ENCODE measurements at regions not wholly inside any gene's neighbourhood (a gene's known extent, or its start where the extent isn't known, plus 50 kb on each side); places are given as distances from the start of the nearest gene placed in this dataset.

DNA sequence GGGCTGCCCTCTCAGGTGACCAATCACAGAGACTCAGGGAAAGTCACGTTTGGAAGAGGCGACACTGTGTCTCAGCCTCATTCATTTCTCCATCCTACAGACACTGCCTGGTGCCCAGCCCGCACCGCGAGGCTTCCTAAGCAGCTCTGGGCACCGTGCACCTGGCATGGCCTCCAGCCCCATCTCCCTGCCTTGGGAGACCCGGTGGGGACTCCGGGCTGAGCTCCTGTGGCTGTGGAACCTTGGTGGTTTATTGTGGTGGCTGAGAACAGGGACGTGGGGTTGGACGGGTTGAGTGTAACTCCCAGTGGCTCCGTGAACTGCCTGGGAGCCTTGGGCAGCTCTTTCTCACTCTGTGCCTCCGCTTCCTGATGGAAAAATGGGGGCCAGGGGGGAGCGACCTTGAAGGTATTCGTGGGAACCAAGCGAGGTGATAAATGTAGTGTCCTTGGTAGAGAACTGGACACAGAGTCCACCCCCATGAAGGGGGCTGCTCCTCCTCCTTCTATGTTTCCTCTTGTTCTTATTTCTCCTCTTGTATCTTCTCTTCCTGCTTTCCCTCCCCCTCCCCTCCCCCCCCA is 215.4 kb downstream of the SEC14L1 start:
- no peaks in the 10 kb centered on the region for H3K4me1 ChIP-seq (ENCODE audit: control insufficient read depth, insufficient read depth, low read length)
- H3K27me3 ChIP-seq (ENCODE audit: control insufficient read depth, insufficient read depth, low read length, poor library complexity, severe bottlenecking): no peaks in the 10 kb centered on the region
- 95% methylated on average over 15 of the region's 15 CpGs for WGBS, 2 experiments
- H3K9me3 ChIP-seq (ENCODE audit: control insufficient read depth, low read length): no peaks in the 10 kb centered on the region
- no peaks in the 10 kb centered on the region for H3K36me3 ChIP-seq (ENCODE audit: control insufficient read depth, insufficient read depth, low read length)
- no peak overlapping the region for H3K27ac ChIP-seq (ENCODE audit: insufficient read depth, low read depth, low read length, poor library complexity, severe bottlenecking)
- no peak overlapping the region for H3K4me3 ChIP-seq (ENCODE audit: insufficient read depth, low read depth, low read length)

DNA sequence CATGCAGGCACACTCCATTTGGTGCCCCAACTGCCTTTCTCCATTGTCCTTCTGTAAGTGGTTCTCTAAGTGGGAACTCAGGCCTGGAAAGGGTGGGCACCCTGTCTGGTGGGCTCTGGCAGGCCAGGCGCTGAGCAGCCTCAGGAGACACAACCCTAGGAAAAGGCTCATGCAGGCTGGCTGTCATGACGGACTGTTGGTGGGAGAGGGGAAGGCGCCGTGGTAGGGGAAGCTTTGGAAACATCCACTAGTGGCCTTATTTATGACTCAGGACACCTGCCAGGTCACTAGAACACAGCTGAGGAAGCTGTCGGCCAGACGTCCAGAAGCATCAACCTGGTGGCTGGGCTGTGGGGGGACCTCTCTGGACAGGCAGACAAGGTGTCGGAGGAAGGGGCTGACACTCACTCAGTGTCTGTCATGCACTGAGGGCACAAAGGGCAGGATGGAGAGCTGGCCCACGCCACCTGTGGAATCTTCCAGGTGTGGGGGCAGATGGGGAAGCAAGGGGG is 216.0 kb downstream of the SEC14L1 start:
- H3K27ac ChIP-seq (ENCODE audit: insufficient read depth, low read depth, low read length, poor library complexity, severe bottlenecking): no peak overlapping the region
- H3K27me3 ChIP-seq (ENCODE audit: control insufficient read depth, insufficient read depth, low read length, poor library complexity, severe bottlenecking): no peaks in the 10 kb centered on the region
- H3K4me1 ChIP-seq (ENCODE audit: control insufficient read depth, insufficient read depth, low read length): no peaks in the 10 kb centered on the region
- H3K9me3 ChIP-seq (ENCODE audit: control insufficient read depth, low read length): no peaks in the 10 kb centered on the region
- no peak overlapping the region for H3K4me3 ChIP-seq (ENCODE audit: insufficient read depth, low read depth, low read length)
- no peaks in the 10 kb centered on the region for H3K36me3 ChIP-seq (ENCODE audit: control insufficient read depth, insufficient read depth, low read length)
- 96% methylated on average over 8 of the region's 8 CpGs for WGBS, 2 experiments

DNA sequence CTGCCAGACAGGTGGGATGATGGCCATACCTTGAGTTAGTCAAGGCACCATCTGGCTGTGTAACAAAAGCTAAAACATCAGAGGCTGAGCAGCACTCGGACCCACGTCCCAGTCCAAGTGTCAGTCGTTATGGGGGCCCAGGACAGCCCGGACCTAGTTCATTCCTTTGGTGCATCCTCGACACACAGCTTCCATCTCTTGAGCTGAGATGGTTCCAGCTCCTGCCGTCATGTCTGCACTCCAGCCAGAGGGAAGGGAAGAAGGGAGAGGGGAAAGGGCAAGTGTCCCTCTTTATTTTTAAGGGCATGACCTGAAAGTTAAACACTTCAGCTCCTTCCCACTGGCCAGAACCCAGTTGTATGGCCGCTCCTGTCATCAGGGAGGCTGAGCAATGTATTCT is 218.0 kb downstream of the SEC14L1 start:
- Histone ChIP-seq H3K4me1 (ENCODE audit: control insufficient read depth, insufficient read depth, low read length) (no peaks in the 10 kb centered on the region), H3K27ac (ENCODE audit: insufficient read depth, low read depth, low read length, poor library complexity, severe bottlenecking) (no peak overlapping the region), H3K9me3 (ENCODE audit: control insufficient read depth, low read length) (no peaks in the 10 kb centered on the region), H3K36me3 (ENCODE audit: control insufficient read depth, insufficient read depth, low read length) (no peaks in the 10 kb centered on the region), H3K27me3 (ENCODE audit: control insufficient read depth, insufficient read depth, low read length, poor library complexity, severe bottlenecking) (no peaks in the 10 kb centered on the region), H3K4me3 (ENCODE audit: insufficient read depth, low read depth, low read length) (no peak overlapping the region)
- 91 to 95% methylated on average over 7 of the region's 7 CpGs for WGBS, 2 experiments

DNA sequence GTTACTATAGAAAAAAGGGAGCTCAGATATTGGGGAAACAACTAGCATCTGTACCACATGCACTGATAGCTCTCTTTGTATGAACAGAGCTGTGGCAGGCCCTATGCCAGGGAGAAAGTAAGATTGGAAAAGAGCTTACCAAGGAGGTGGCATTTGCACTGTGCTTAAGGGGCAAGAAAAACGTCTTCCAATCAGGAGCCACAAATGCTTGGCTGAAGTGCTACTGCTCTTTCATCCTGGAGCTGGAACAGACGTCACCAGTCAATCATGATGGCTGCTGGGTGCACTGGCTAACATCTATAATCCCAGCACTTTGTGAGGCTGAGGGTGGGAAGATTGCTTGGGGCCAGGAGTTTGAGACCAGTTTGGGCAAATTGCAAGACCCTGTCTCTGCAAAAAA is 218.5 kb downstream of the SEC14L1 start:
- H3K4me3 ChIP-seq (ENCODE audit: insufficient read depth, low read depth, low read length): no peak overlapping the region
- no peaks in the 10 kb centered on the region for H3K9me3 ChIP-seq (ENCODE audit: control insufficient read depth, low read length)
- no peaks in the 10 kb centered on the region for H3K27me3 ChIP-seq (ENCODE audit: control insufficient read depth, insufficient read depth, low read length, poor library complexity, severe bottlenecking)
- H3K4me1 ChIP-seq (ENCODE audit: control insufficient read depth, insufficient read depth, low read length): no peaks in the 10 kb centered on the region
- no peaks in the 10 kb centered on the region for H3K36me3 ChIP-seq (ENCODE audit: control insufficient read depth, insufficient read depth, low read length)
- WGBS, 2 experiments: 79 to 81% methylated on average over 2 of the region's 2 CpGs
- no peak overlapping the region for H3K27ac ChIP-seq (ENCODE audit: insufficient read depth, low read depth, low read length, poor library complexity, severe bottlenecking)

DNA sequence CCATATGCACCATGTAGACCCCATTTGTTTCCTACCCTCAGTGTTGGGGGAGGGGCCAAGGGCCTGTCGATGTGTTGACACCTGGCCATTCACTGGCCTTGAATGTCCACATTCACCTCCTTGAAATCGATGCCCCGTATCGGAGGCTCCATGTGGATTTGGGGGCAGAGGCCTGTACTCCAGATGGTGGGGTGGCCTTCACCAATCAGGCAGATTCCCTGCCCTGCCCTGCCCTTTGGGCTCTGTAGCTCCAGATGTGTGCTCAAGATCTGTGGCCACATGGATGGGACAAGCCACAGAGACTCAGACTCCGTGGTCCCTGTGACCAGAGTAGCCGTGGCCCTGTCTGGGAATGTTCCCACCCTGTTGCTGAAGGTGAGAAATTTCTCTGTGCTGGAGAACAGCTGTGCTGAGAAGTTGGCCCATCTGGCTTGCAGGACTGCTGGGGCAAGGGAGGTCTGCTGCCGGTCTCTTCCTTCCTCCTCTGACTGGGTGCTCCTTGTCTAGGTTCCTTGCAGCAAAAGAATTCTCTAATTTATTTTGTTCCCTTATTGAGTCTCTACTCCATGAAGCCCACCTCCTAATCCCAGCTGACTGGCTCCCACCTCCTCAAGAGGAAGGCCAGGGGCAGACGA is 221.3 kb downstream of the SEC14L1 start:
- peaks cover 16% of the 10 kb centered on the region for H3K4me1 ChIP-seq (ENCODE audit: control insufficient read depth, insufficient read depth, low read length)
- no peaks in the 10 kb centered on the region for H3K27me3 ChIP-seq (ENCODE audit: control insufficient read depth, insufficient read depth, low read length, poor library complexity, severe bottlenecking)
- no peak overlapping the region for H3K27ac ChIP-seq (ENCODE audit: insufficient read depth, low read depth, low read length, poor library complexity, severe bottlenecking)
- H3K36me3 ChIP-seq (ENCODE audit: control insufficient read depth, insufficient read depth, low read length): no peaks in the 10 kb centered on the region
- WGBS, 2 experiments: 93 to 96% methylated on average over 8 of the region's 8 CpGs
- no peaks in the 10 kb centered on the region for H3K9me3 ChIP-seq (ENCODE audit: control insufficient read depth, low read length)
- no peak overlapping the region for H3K4me3 ChIP-seq (ENCODE audit: insufficient read depth, low read depth, low read length)

DNA sequence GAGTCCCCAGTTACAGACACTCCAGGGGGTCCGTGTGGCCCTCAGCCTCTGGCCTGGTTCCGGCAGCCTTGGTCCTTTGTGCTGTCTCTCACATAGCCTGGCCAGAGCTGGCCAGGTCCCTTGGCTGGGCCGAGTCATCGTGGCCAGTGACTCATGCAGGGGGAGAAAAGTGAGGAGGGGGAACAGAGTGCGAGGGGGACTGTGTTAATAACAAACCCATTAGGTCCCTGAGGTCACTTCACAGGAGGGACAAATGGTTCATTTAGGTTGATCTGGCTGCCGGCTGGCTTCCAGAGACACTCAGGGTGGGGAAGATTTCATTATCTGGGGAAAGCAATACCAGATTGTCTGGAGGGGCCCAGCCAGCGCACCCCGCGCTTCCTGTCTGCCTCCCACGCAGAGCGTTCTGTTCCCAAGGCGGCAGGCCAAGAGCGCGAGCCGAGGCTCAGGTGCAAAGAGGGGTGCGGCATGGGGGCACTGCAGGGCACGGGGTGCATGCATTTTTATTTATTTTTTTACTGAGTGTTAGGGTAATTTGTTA is 223.1 kb downstream of the SEC14L1 start:
- WGBS, 2 experiments: 88 to 90% methylated on average over 17 of the region's 17 CpGs
- Histone ChIP-seq H3K4me1 (ENCODE audit: control insufficient read depth, insufficient read depth, low read length) (peaks cover 18% of the 10 kb centered on the region), H3K36me3 (ENCODE audit: control insufficient read depth, insufficient read depth, low read length) (no peaks in the 10 kb centered on the region), H3K9me3 (ENCODE audit: control insufficient read depth, low read length) (no peaks in the 10 kb centered on the region), H3K27me3 (ENCODE audit: control insufficient read depth, insufficient read depth, low read length, poor library complexity, severe bottlenecking) (no peaks in the 10 kb centered on the region), H3K27ac (ENCODE audit: insufficient read depth, low read depth, low read length, poor library complexity, severe bottlenecking) (no peak overlapping the region), H3K4me3 (ENCODE audit: insufficient read depth, low read depth, low read length) (no peak overlapping the region)

DNA sequence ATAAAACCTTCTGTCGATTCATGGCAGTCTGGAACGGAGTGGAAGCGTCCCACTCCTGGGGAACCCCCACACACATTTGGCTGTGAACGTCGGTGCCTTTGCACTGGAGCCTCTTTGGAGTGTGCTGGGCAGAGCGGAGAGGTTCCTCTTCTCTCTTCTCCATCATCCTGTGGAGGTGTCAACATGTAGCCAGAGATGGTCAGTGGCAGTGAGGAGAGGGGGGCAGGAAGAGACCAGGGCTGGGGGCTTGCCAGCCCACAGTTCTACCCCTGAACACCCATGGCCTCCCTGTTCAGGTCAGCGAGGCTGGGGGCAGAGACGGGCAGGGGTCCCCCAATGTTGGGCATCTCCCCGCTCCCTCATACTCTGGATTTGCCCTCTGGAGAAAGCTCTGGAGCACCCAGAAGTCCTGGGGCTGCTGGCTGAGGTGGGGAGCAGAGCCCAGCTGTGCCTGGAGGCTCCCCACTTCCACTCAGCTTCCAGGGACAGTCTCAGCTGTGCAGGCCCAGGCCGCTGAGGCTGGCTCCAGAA is 223.7 kb downstream of the SEC14L1 start:
- H3K36me3 ChIP-seq (ENCODE audit: control insufficient read depth, insufficient read depth, low read length): no peaks in the 10 kb centered on the region
- no peaks in the 10 kb centered on the region for H3K9me3 ChIP-seq (ENCODE audit: control insufficient read depth, low read length)
- H3K27ac ChIP-seq (ENCODE audit: insufficient read depth, low read depth, low read length, poor library complexity, severe bottlenecking): no peak overlapping the region
- peaks cover 18% of the 10 kb centered on the region for H3K4me1 ChIP-seq (ENCODE audit: control insufficient read depth, insufficient read depth, low read length)
- 95 to 96% methylated on average over 10 of the region's 10 CpGs for WGBS, 2 experiments
- no peak overlapping the region for H3K4me3 ChIP-seq (ENCODE audit: insufficient read depth, low read depth, low read length)
- no peaks in the 10 kb centered on the region for H3K27me3 ChIP-seq (ENCODE audit: control insufficient read depth, insufficient read depth, low read length, poor library complexity, severe bottlenecking)

DNA sequence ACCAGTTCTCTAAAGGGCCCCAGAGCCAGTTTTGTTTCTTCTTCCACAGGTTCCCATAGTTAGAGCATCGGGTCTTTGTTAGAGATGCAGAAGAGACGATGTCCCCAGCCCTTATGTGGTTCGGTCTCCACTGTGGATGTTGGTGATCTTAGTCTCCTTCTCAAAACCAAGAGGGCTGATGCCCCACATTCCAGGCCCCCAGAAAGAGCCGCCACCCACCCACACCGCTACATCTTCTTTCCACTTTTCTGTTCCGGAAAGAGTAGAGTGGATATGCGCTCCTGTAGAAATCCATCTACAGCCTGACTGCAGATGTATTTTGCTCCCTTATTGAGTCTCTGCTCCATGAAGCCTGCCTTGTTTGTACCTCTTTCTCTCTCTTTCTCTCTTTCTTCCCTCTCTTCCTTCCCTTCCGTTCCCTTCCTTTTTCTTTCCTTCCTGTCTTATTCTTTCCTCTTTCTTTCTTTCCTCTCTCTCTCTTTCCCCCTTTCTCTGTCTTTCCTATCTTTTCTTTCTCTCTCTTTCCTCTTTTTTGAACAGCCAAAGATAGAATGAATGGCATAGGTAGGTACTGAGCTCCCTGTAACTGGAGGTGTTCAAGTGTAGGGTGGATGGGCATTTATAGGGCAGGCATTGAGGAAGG is 224.3 kb downstream of the SEC14L1 start:
- H3K27me3 ChIP-seq (ENCODE audit: control insufficient read depth, insufficient read depth, low read length, poor library complexity, severe bottlenecking): no peaks in the 10 kb centered on the region
- H3K9me3 ChIP-seq (ENCODE audit: control insufficient read depth, low read length): no peaks in the 10 kb centered on the region
- H3K36me3 ChIP-seq (ENCODE audit: control insufficient read depth, insufficient read depth, low read length): no peaks in the 10 kb centered on the region
- no peak overlapping the region for H3K4me3 ChIP-seq (ENCODE audit: insufficient read depth, low read depth, low read length)
- 94% methylated on average over 8 of the region's 8 CpGs for WGBS, 2 experiments
- H3K4me1 ChIP-seq (ENCODE audit: control insufficient read depth, insufficient read depth, low read length): peaks cover 18% of the 10 kb centered on the region
- H3K27ac ChIP-seq (ENCODE audit: insufficient read depth, low read depth, low read length, poor library complexity, severe bottlenecking): no peak overlapping the region

DNA sequence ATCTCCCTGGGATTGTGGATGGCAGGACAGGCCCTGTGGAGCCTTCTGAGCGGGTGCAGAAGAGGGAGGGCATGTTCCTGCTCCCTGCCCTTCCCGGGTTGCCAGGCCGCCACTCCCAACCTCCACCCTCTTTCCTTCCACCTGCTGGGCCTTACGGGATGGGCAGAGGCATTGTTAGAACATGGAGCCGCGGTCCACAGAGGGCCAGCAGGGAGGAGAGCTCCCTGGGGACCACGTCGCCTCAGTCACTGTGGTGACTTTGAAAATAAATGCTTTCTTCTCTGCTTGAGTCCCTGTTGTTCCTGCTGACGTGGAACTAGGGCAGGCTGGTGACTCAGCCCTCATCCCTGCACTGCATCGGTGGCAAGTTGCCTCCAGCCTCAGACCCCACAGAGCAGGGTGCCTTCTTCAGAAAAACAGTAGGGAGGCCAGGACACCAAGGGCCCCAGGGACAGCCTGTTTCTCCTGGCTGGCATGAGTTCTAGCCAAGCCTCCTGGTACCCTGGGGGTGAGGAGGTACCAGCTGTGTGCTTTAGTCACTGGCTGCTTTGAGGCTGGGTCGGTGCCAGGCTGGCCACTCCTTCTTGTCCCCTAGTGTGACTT is 224.9 kb downstream of the SEC14L1 start:
- Histone ChIP-seq H3K9me3 (ENCODE audit: control insufficient read depth, low read length) (no peaks in the 10 kb centered on the region), H3K27ac (ENCODE audit: insufficient read depth, low read depth, low read length, poor library complexity, severe bottlenecking) (no peak overlapping the region), H3K27me3 (ENCODE audit: control insufficient read depth, insufficient read depth, low read length, poor library complexity, severe bottlenecking) (no peaks in the 10 kb centered on the region), H3K4me1 (ENCODE audit: control insufficient read depth, insufficient read depth, low read length) (peaks cover 18% of the 10 kb centered on the region), H3K36me3 (ENCODE audit: control insufficient read depth, insufficient read depth, low read length) (no peaks in the 10 kb centered on the region), H3K4me3 (ENCODE audit: insufficient read depth, low read depth, low read length) (no peak overlapping the region)
- WGBS, 2 experiments: 44 to 56% methylated on average over 11 of the region's 11 CpGs

DNA sequence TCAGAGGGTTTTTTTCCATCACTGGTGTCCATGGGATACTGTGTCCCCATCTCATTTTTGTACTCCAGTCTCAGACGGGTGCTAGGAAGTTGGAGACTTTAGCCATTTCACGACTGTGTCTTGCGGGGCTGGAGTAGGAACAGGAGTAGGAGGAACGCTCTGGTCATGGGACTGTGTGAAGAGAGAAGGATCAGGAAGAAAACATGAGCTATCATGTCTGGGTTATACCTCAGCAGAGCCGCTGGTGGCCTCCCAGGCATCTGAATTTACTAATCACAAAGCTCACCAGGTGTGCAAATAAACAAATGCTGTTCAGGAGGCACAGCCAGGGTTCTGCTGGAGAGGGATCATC is 225.4 kb downstream of the SEC14L1 start:
- H3K27ac ChIP-seq (ENCODE audit: insufficient read depth, low read depth, low read length, poor library complexity, severe bottlenecking): no peak overlapping the region
- no peaks in the 10 kb centered on the region for H3K9me3 ChIP-seq (ENCODE audit: control insufficient read depth, low read length)
- WGBS, 2 experiments: 78 to 83% methylated on average over 5 of the region's 5 CpGs
- no peak overlapping the region for H3K4me3 ChIP-seq (ENCODE audit: insufficient read depth, low read depth, low read length)
- H3K4me1 ChIP-seq (ENCODE audit: control insufficient read depth, insufficient read depth, low read length): peaks cover 20% of the 10 kb centered on the region
- no peaks in the 10 kb centered on the region for H3K27me3 ChIP-seq (ENCODE audit: control insufficient read depth, insufficient read depth, low read length, poor library complexity, severe bottlenecking)
- no peaks in the 10 kb centered on the region for H3K36me3 ChIP-seq (ENCODE audit: control insufficient read depth, insufficient read depth, low read length)

Measured in ectodermal cell (in vitro differentiated cells).